Left ventricle myocardium inferior (tissue), 1 donor: ENCODE measurements at regions not wholly inside any gene's neighbourhood (a gene's known extent, or its start where the extent isn't known, plus 50 kb on each side); places are given as distances from the start of the nearest gene placed in this dataset.

Source experiments
- DNase-seq: peaks from one replicate; pipeline ENCODE4 v3.0.0-alpha.2; 2020
- H3K27ac ChIP-seq: fragments of 200-600 bp; replicated peaks from 2 replicates; pipeline ENCODE4 v1.8.0; 2021
- H3K27me3 ChIP-seq: fragments of 200-600 bp; 2 replicates; pipeline ENCODE4 v1.8.0; 2021; ENCODE audit warnings: low read depth
- H3K36me3 ChIP-seq: fragments of 200-600 bp; 2 replicates; pipeline ENCODE4 v1.8.0; 2021
- H3K4me1 ChIP-seq: fragments of 200-600 bp; 2 replicates; pipeline ENCODE4 v1.8.0; 2021
- H3K4me3 ChIP-seq: fragments of 200-600 bp; 2 replicates; pipeline ENCODE4 v1.8.0; 2021; ENCODE audit warnings: mild to moderate bottlenecking, moderate library complexity
- H3K9me3 ChIP-seq: fragments of 200-600 bp; replicated peaks from 2 replicates; pipeline ENCODE4 v1.8.0; 2021
- CTCF ChIP-seq: fragments of 200-600 bp; IDR thresholded peaks from 2 replicates; pipeline ENCODE4 v1.8.0; 2021; ENCODE audit warnings: antibody characterized with exemption, mild to moderate bottlenecking, borderline replicate concordance
- intact Hi-C: fragments of 100-400 bp; cut with micrococcal nuclease; formaldehyde crosslinking; loops from one replicate; pipeline ENCODE4 v1.11.0; 2022
- donor health status: DM: no; HTN: yes; CAD: no; lungs with severe emphysema.

GRCh38 chr3:135491491-135492205 lies 473.9 kb upstream of the PPP2R3A start:
- no peak overlapping the region for H3K4me3 ChIP-seq
- H3K9me3 ChIP-seq, result no peaks in the 10 kb centered on the region
- H3K27me3 ChIP-seq, result peaks cover 29% of the 10 kb centered on the region
- no peak overlapping the region for H3K27ac ChIP-seq
- no peaks in the 10 kb centered on the region for H3K4me1 ChIP-seq
- H3K36me3 ChIP-seq, result no peaks in the 10 kb centered on the region
- intact Hi-C loops, result no loop called here
- TF ChIP-seq CTCF, result no peak
- no peak for DNase-seq

- no peak for TF ChIP-seq CTCF
- intact Hi-C loops, result no loop called here
- no peak overlapping the region for H3K4me3 ChIP-seq
These were observed 469.6 kb upstream of the PPP2R3A start for GRCh38 chr3:135495891-135496290.

GRCh38 chr3:135497979-135498378 lies 467.5 kb upstream of the PPP2R3A start:
- TF ChIP-seq CTCF, result no peak
- Histone ChIP-seq H3K27ac (no peak overlapping the region), H3K4me3 (no peak overlapping the region), H3K36me3 (no peaks in the 10 kb centered on the region), H3K27me3 (peaks cover 65% of the 10 kb centered on the region), H3K4me1 (no peaks in the 10 kb centered on the region), H3K9me3 (no peaks in the 10 kb centered on the region)
- DNase-seq, result no peak
- intact Hi-C loops, result no loop called here

More at GRCh38 chr3:135495891-135496290, 469.6 kb upstream of the PPP2R3A start:
- H3K4me1 ChIP-seq, result no peaks in the 10 kb centered on the region
- H3K9me3 ChIP-seq, result no peaks in the 10 kb centered on the region
- H3K36me3 ChIP-seq, result no peaks in the 10 kb centered on the region
- no peak overlapping the region for H3K27ac ChIP-seq
- DNase-seq, result no peak
- H3K27me3 ChIP-seq, result peaks cover 52% of the 10 kb centered on the region

GRCh38 chr3:135499426-135499825 lies 466.1 kb upstream of the PPP2R3A start:
- no peak for DNase-seq
- TF ChIP-seq CTCF, result no peak
- no peaks in the 10 kb centered on the region for H3K36me3 ChIP-seq
- peaks cover 77% of the 10 kb centered on the region for H3K27me3 ChIP-seq
- no peaks in the 10 kb centered on the region for H3K9me3 ChIP-seq
- no peak overlapping the region for H3K27ac ChIP-seq
- no peak overlapping the region for H3K4me3 ChIP-seq
- H3K4me1 ChIP-seq, result peaks cover 5% of the 10 kb centered on the region
- intact Hi-C loops, result no loop called here

GRCh38 chr3:135500034-135500433 lies 465.5 kb upstream of the PPP2R3A start:
- Histone ChIP-seq H3K4me1 (peaks cover 5% of the 10 kb centered on the region), H3K9me3 (no peaks in the 10 kb centered on the region), H3K27ac (no peak overlapping the region), H3K27me3 (peaks cover 80% of the 10 kb centered on the region), H3K4me3 (no peak overlapping the region), H3K36me3 (no peaks in the 10 kb centered on the region)
- no peak for DNase-seq
- no peak for TF ChIP-seq CTCF
- intact Hi-C loops, result loop anchor here (10.0 kb wide), 1 partner anchor 705 kb away; the partner anchor contains the start of gene EPHB1
